AG09319 (cell line): ENCODE measurements at regions not wholly inside any gene's neighbourhood (a gene's known extent, or its start where the extent isn't known, plus 50 kb on each side); places are given as distances from the start of the nearest gene placed in this dataset.

Experiments used
- DNase-seq: peaks from one replicate; pipeline ENCODE4 v3.0.0-alpha.2; 2010; ENCODE audit warnings: low read depth; ENCODE audit errors: extremely low read depth
- CTCF ChIP-seq: IDR thresholded peaks from 2 replicates; pipeline ENCODE4 v1.5.1; 2011; ENCODE audit warnings: low read depth, mild to moderate bottlenecking, inconsistent platforms, low read length, moderate library complexity

- DNase-seq = no peak
- no peak for TF ChIP-seq CTCF
Observed at GRCh38 chr14:62602712-62603111, 442.5 kb downstream of the KCNH5 start.

GRCh38 chr14:62604524-62604923 is 440.7 kb downstream of the KCNH5 start:
- DNase-seq = no peak
- TF ChIP-seq CTCF = no peak

GRCh38 chr14:62614122-62614521 is 431.1 kb downstream of the KCNH5 start:
- no peak for DNase-seq
- no peak for TF ChIP-seq CTCF

GRCh38 chr14:62616668-62617067 is 428.6 kb downstream of the KCNH5 start:
- TF ChIP-seq CTCF = no peak
- no peak for DNase-seq

- no peak for TF ChIP-seq CTCF
Observed at GRCh38 chr14:62626416-62626815, 418.8 kb downstream of the KCNH5 start.

GRCh38 chr14:62629176-62629725 is 416.0 kb downstream of the KCNH5 start:
- DNase-seq = no peak
- TF ChIP-seq CTCF = no peak

More at GRCh38 chr14:62626416-62626815, 418.8 kb downstream of the KCNH5 start:
- no peak for DNase-seq

- no peak for TF ChIP-seq CTCF
- no peak for DNase-seq
Observed at GRCh38 chr14:62631176-62631575, 414.1 kb downstream of the KCNH5 start.
